ENCODE measurements at regions not wholly inside any gene's neighbourhood (a gene's known extent, or its start where the extent isn't known, plus 50 kb on each side); places are given as distances from the start of the nearest gene placed in this dataset.

- no peak for DNase-seq
- WGBS, 2 donors (ENCODE audit: low coverage in 1 of 2), result 58 to 93% methylated on average over 2 of the region's 2 CpGs
- intact Hi-C loops (cut with DNase I; ENCODE audit: low total_unique reads), result no loop called here
- Histone ChIP-seq H3K27me3 (no peaks in the 10 kb centered on the region), H3K9me3 (no peaks in the 10 kb centered on the region), H3K4me3 (no peak overlapping the region), H3K27ac (no peak overlapping the region), H3K36me3 (no peaks in the 10 kb centered on the region), H3K4me1 (no peaks in the 10 kb centered on the region)
- in situ Hi-C loops (cut with MboI; ENCODE audit: low pct_ligation_motif_present in 1 of 4, low pct_unique_long_range_greater_than_20kb in 1 of 4, low sequenced_read_pairs in 3 of 4), result no loop called here
- TF ChIP-seq CTCF (IDR thresholded peaks at IDR 0.05) (no peak), POLR2AphosphoS5 (IDR thresholded peaks at IDR 0.05) (no peak)
These were observed 459.3 kb upstream of the NRP1 start for GRCh38 chr10:33793793-33794192.

- H3K27ac ChIP-seq, result no peak overlapping the region
- no peaks in the 10 kb centered on the region for H3K4me1 ChIP-seq
- no peak for DNase-seq
- H3K27me3 ChIP-seq, result no peaks in the 10 kb centered on the region
- no peaks in the 10 kb centered on the region for H3K36me3 ChIP-seq
- no peak for TF ChIP-seq POLR2A (IDR thresholded peaks at IDR 0.05)
- TF ChIP-seq EP300 (IDR thresholded peaks at IDR 0.05; ENCODE audit: low read depth), result no peak
- TF ChIP-seq CTCF (IDR thresholded peaks at IDR 0.05), result no peak
- no peak for TF ChIP-seq POLR2AphosphoS5 (IDR thresholded peaks at IDR 0.05)
- intact Hi-C loops (cut with DNase I; ENCODE audit: low total_unique reads) (no loop called here), in situ Hi-C loops (cut with MboI; ENCODE audit: low pct_ligation_motif_present in 1 of 4, low pct_unique_long_range_greater_than_20kb in 1 of 4, low sequenced_read_pairs in 3 of 4) (no loop called here)
- 83 to 89% methylated on average over 5 of the region's 5 CpGs for WGBS, 2 donors (ENCODE audit: low coverage in 1 of 2)
- no peaks in the 10 kb centered on the region for H3K9me3 ChIP-seq
- H3K4me3 ChIP-seq, result no peak overlapping the region
These were observed 456.8 kb upstream of the NRP1 start for GRCh38 chr10:33791272-33791660.

DNA sequence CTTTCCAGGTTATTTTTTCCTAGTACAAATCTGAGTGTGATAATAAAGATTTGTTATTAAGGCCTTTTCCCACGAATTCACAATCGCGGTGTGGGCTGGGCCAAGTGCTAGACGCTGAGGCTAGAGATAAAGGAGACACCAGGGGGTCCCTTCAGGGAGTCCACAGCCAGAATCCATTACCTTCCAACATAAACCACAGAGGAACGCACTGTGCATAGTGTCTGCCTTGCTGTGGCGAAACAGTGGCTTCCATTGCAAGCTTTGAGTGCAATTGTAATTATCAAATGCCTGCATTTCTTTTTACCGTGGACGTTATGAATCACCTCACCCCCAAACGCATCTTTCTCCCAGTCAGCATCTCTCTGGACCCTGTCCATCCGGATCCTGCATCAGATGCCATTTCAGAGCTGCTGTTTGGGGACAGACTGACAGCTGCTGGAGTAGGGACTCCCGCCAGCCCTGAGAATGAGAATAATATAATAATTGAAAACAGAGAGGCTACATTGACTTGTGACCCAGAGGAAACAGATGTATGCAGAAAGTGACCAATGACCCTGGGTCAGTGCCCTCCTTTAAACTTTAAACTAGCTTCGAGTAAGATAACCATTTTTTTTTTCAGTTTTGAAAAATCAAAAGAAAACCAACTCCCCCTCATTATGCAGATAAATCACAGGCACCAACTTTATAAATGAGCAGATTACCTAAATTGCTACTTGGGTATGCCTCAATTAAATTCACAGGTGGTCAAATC is 456.2 kb upstream of the NRP1 start:
- Histone ChIP-seq H3K27me3 (no peaks in the 10 kb centered on the region), H3K36me3 (no peaks in the 10 kb centered on the region), H3K4me3 (no peak overlapping the region), H3K27ac (no peak overlapping the region), H3K9me3 (no peaks in the 10 kb centered on the region), H3K4me1 (no peaks in the 10 kb centered on the region)
- no peak for DNase-seq
- 64 to 77% methylated on average over 8 to 12 of the region's 12 CpGs for WGBS, 2 donors (ENCODE audit: low coverage in 1 of 2)
- TF ChIP-seq POLR2AphosphoS5 (IDR thresholded peaks at IDR 0.05), result no peak
- no peak for TF ChIP-seq EP300 (IDR thresholded peaks at IDR 0.05; ENCODE audit: low read depth)
- no peak for TF ChIP-seq POLR2A (IDR thresholded peaks at IDR 0.05)
- no peak for TF ChIP-seq CTCF (IDR thresholded peaks at IDR 0.05)
- in situ Hi-C loops (cut with MboI; ENCODE audit: low pct_ligation_motif_present in 1 of 4, low pct_unique_long_range_greater_than_20kb in 1 of 4, low sequenced_read_pairs in 3 of 4), result no loop called here
- intact Hi-C loops (cut with DNase I; ENCODE audit: low total_unique reads), result no loop called here

DNA sequence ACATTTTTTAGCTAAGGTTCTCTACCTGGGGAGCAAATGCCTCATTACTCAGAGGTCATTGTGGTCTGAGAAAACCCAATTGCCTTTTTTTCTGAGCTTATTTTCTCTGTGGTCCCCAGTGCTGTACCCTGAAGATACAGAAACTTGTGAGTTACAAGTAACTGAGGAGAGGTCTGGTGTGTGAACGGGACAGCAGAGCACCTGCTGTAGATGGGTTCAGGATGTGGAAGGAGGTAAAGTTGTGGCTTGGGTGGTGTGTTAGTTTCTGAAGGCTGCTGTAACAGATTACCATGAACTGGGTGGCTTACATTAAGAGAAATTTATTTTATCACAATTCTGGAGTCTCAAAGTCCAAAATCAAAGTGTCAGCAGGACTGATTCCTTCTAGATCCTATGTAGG is 449.1 kb upstream of the NRP1 start:
- TF ChIP-seq POLR2A (IDR thresholded peaks at IDR 0.05), result no peak
- TF ChIP-seq CTCF (IDR thresholded peaks at IDR 0.05), result no peak
- TF ChIP-seq POLR2AphosphoS5 (IDR thresholded peaks at IDR 0.05), result no peak
- no peak for TF ChIP-seq EP300 (IDR thresholded peaks at IDR 0.05; ENCODE audit: low read depth)
- Histone ChIP-seq H3K27ac (no peak overlapping the region), H3K36me3 (no peaks in the 10 kb centered on the region), H3K27me3 (no peaks in the 10 kb centered on the region), H3K9me3 (no peaks in the 10 kb centered on the region), H3K4me1 (no peaks in the 10 kb centered on the region), H3K4me3 (no peak overlapping the region)
- WGBS, 2 donors (ENCODE audit: low coverage in 1 of 2), result 80% methylated on average over 1 of the region's 1 CpG; no CpG with 5 or more reads in 1 of the 2 donors
- intact Hi-C loops (cut with DNase I; ENCODE audit: low total_unique reads) (no loop called here), in situ Hi-C loops (cut with MboI; ENCODE audit: low pct_ligation_motif_present in 1 of 4, low pct_unique_long_range_greater_than_20kb in 1 of 4, low sequenced_read_pairs in 3 of 4) (no loop called here)
- no peak for DNase-seq
